ENCODE measurements at regions not wholly inside any gene's neighbourhood (a gene's known extent, or its start where the extent isn't known, plus 50 kb on each side); places are given as distances from the start of the nearest gene placed in this dataset.
A peak's percentile ranks its signal among the peaks of the same experiment; 100 is the strongest.

DNA sequence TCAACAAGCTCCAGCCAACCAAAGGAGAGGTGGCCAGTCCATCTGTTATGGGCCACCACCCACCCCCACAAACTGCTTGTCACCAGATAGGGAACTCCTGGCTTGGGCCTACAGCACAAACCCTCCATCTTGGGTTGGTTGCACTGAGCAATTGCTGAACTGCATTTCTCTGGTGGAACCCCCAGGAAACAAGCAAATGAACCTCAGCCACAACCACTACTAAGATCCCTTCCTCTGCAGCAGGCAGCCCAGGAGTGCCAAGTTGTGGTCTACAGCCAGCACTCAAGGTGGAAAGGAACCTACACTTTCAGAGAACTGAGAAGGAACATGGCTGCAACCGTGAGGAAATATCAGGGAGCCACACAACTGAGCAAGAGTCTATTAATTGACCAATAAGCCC lies 171.6 kb downstream of the TMEM200A start:
- Histone ChIP-seq H3K4me3 (replicated peaks in 1 of 4; ENCODE audit: control extremely low read depth in 1 of 4, insufficient read depth in 1 of 4, low read depth in 3 of 4, low read length in 4 of 4) (no peak overlapping the region), H3K36me3 (ENCODE audit: control insufficient read depth, insufficient read depth, low read length) (no peaks in the 10 kb centered on the region), H3K9ac (ENCODE audit: insufficient read depth, low read length) (no peak overlapping the region), H3K4me1 (ENCODE audit: control insufficient read depth, extremely low read depth, insufficient read depth, low read length) (no peaks in the 10 kb centered on the region), H2AFZ (ENCODE audit: low read length) (no peak overlapping the region), H3K9me3 (ENCODE audit: control insufficient read depth, insufficient read depth, low read depth, low read length) (no peaks in the 10 kb centered on the region), H3K27ac (ENCODE audit: insufficient read depth, low read length) (no peak overlapping the region), H3K4me2 (ENCODE audit: extremely low read depth, insufficient read depth, low read length) (no peak overlapping the region), H3K79me2 (ENCODE audit: control insufficient read depth, insufficient read depth, low read length) (no peaks in the 10 kb centered on the region), H4K20me1 (ENCODE audit: control insufficient read depth, extremely low read depth, insufficient read depth, low read length) (no peaks in the 10 kb centered on the region), H3K27me3 (ENCODE audit: control insufficient read depth, insufficient read depth, low read length) (no peaks in the 10 kb centered on the region)
- no peak for DNase-seq (ENCODE audit: low read depth in 2 of 2)
- no peak for TF ChIP-seq EZH2 (IDR thresholded peaks at IDR 0.05; ENCODE audit: low read length, missing control alignments)
- TF ChIP-seq, protein P1, sequence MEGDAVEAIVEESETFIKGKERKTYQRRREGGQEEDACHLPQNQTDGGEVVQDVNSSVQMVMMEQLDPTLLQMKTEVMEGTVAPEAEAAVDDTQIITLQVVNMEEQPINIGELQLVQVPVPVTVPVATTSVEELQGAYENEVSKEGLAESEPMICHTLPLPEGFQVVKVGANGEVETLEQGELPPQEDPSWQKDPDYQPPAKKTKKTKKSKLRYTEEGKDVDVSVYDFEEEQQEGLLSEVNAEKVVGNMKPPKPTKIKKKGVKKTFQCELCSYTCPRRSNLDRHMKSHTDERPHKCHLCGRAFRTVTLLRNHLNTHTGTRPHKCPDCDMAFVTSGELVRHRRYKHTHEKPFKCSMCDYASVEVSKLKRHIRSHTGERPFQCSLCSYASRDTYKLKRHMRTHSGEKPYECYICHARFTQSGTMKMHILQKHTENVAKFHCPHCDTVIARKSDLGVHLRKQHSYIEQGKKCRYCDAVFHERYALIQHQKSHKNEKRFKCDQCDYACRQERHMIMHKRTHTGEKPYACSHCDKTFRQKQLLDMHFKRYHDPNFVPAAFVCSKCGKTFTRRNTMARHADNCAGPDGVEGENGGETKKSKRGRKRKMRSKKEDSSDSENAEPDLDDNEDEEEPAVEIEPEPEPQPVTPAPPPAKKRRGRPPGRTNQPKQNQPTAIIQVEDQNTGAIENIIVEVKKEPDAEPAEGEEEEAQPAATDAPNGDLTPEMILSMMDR (conservative IDR thresholded peaks at IDR 0.05 in 1 of 2, IDR thresholded peaks at IDR 0.05 in 1 of 2; ENCODE audit: low read depth in 1 of 2, low read length in 2 of 2) = no peak

DNA sequence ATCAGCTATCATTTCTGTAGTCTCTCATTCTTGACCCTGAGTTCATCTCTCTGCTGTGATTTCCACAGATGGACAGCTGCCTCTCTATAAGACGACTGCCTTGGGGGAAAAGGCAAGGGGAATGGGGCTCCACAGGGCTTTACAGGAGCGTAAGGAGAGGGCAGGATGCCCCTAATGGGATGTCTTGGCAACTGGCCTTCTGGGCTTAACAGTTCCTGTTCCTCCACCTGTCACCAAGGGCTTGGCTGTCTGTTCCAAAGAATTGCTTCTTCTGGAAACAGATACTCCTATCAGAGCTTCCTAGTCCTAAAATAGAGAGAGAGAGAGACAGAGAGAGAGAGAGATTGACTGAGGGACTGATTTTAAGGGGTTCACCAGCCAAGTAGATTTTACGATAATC lies 181.9 kb downstream of the TMEM200A start:
- H3K4me3 ChIP-seq (replicated peaks in 1 of 4; ENCODE audit: control extremely low read depth in 1 of 4, insufficient read depth in 1 of 4, low read depth in 3 of 4, low read length in 4 of 4) = no peak overlapping the region
- no peak overlapping the region for H3K27ac ChIP-seq (ENCODE audit: insufficient read depth, low read length)
- H3K79me2 ChIP-seq (ENCODE audit: control insufficient read depth, insufficient read depth, low read length) = no peaks in the 10 kb centered on the region
- H3K36me3 ChIP-seq (ENCODE audit: control insufficient read depth, insufficient read depth, low read length) = no peaks in the 10 kb centered on the region
- H3K9me3 ChIP-seq (ENCODE audit: control insufficient read depth, insufficient read depth, low read depth, low read length) = no peaks in the 10 kb centered on the region
- no peak for TF ChIP-seq EZH2 (IDR thresholded peaks at IDR 0.05; ENCODE audit: low read length, missing control alignments)
- TF ChIP-seq, protein P1 (conservative IDR thresholded peaks at IDR 0.05 in 1 of 2, IDR thresholded peaks at IDR 0.05 in 1 of 2; ENCODE audit: low read depth in 1 of 2, low read length in 2 of 2) = no peak
- H2AFZ ChIP-seq (ENCODE audit: low read length) = no peak overlapping the region
- H3K27me3 ChIP-seq (ENCODE audit: control insufficient read depth, insufficient read depth, low read length) = no peaks in the 10 kb centered on the region
- no peaks in the 10 kb centered on the region for H3K4me1 ChIP-seq (ENCODE audit: control insufficient read depth, extremely low read depth, insufficient read depth, low read length)
- DNase-seq (ENCODE audit: low read depth in 2 of 2) = no peak
- no peak overlapping the region for H3K4me2 ChIP-seq (ENCODE audit: extremely low read depth, insufficient read depth, low read length)
- H3K9ac ChIP-seq (ENCODE audit: insufficient read depth, low read length) = no peak overlapping the region
- no peaks in the 10 kb centered on the region for H4K20me1 ChIP-seq (ENCODE audit: control insufficient read depth, extremely low read depth, insufficient read depth, low read length)

DNA sequence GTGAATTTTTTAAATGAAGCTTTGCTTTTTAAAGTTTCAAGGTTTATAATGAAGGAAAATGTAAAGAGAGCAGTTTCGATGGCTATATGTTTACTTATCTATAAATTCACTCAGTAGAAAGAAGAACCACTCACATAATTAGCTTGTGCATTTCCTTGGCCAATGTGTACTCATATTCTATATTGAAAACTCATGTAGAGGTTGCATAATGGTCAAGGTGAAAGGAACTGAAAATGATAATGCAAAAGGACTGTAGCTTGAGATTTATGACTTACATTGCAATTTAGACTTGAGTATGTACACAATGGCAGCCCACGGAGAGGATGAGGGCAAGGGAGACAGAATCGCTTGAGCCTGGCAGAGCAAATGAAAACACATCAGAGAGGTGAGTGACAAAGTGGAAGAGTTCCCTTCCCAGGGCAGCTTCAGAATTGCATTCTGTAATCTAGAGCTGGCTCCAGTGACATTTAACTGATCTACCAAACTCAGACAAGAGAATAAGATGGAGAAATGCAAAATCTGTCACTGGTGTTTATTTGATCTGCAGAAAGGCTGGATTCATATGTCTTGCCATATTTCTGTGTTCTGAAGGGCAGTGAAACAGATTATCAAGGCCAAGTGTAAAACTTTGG lies 191.8 kb downstream of the TMEM200A start:
- H4K20me1 ChIP-seq (ENCODE audit: control insufficient read depth, extremely low read depth, insufficient read depth, low read length) = no peaks in the 10 kb centered on the region
- peak overlapping the region; percentile 20 for H2AFZ ChIP-seq (ENCODE audit: low read length)
- H3K9ac ChIP-seq (ENCODE audit: insufficient read depth, low read length) = no peak overlapping the region
- no peaks in the 10 kb centered on the region for H3K79me2 ChIP-seq (ENCODE audit: control insufficient read depth, insufficient read depth, low read length)
- H3K9me3 ChIP-seq (ENCODE audit: control insufficient read depth, insufficient read depth, low read depth, low read length) = no peaks in the 10 kb centered on the region
- no peak overlapping the region for H3K4me3 ChIP-seq (replicated peaks in 1 of 4; ENCODE audit: control extremely low read depth in 1 of 4, insufficient read depth in 1 of 4, low read depth in 3 of 4, low read length in 4 of 4)
- no peak overlapping the region for H3K4me2 ChIP-seq (ENCODE audit: extremely low read depth, insufficient read depth, low read length)
- H3K27ac ChIP-seq (ENCODE audit: insufficient read depth, low read length) = no peak overlapping the region
- TF ChIP-seq EZH2 (IDR thresholded peaks at IDR 0.05; ENCODE audit: low read length, missing control alignments) = no peak
- TF ChIP-seq, protein P1 (conservative IDR thresholded peaks at IDR 0.05 in 1 of 2, IDR thresholded peaks at IDR 0.05 in 1 of 2; ENCODE audit: low read depth in 1 of 2, low read length in 2 of 2) = no peak
- no peaks in the 10 kb centered on the region for H3K36me3 ChIP-seq (ENCODE audit: control insufficient read depth, insufficient read depth, low read length)
- H3K4me1 ChIP-seq (ENCODE audit: control insufficient read depth, extremely low read depth, insufficient read depth, low read length) = no peaks in the 10 kb centered on the region
- no peaks in the 10 kb centered on the region for H3K27me3 ChIP-seq (ENCODE audit: control insufficient read depth, insufficient read depth, low read length)
- no peak for DNase-seq (ENCODE audit: low read depth in 2 of 2)
